Panc1 (cell line): ENCODE measurements at regions not wholly inside any gene's neighbourhood (a gene's known extent, or its start where the extent isn't known, plus 50 kb on each side); places are given as distances from the start of the nearest gene placed in this dataset.

Experiments used
- ATAC-seq: fragments of 200-7000 bp; cut with Tn5 transposase; 2 replicates; pipeline ENCODE4 v1.9.1; 2020; ENCODE audit warnings: mild to moderate bottlenecking, moderate library complexity
- BruUV-seq: library from RNA; stranded (reverse); fragments of 400-500 nt; replicated peaks from 2 replicates; lab custom pipeline; 2021; lab: Mats Ljungman, UMichigan
- CTCF ChIA-PET: fragments of 300-600 bp; sonication (Branson Sonifier 250); formaldehyde crosslinking; loops from one replicate; lab custom pipeline; 2022; ENCODE audit warnings: antibody characterized with exemption; lab: Charles Lee
- POLR2A ChIA-PET: fragments of 300-600 bp; sonication (Branson Sonifier 250); formaldehyde crosslinking; loops from one replicate; lab custom pipeline; 2022; ENCODE audit warnings: antibody characterized with exemption; lab: Charles Lee
- DNase-seq: peaks from one replicate; pipeline ENCODE4 v3.0.0-alpha.2; 2010; ENCODE audit warnings: low read depth, low spot score
- H3K27ac ChIP-seq: 2 replicates; pipeline ENCODE4 v1.5.1; 2011; ENCODE audit warnings: mild to moderate bottlenecking, low read length, inconsistent platforms
- H3K27me3 ChIP-seq: fragments of 200-500 bp; sonication (Bioruptor generic); 2 replicates; pipeline ENCODE4 v1.6.0; 2014; ENCODE audit warnings: low read length, inconsistent platforms; ENCODE audit not compliant: control insufficient read depth, insufficient read depth
- H3K36me3 ChIP-seq: fragments of 200-500 bp; sonication (Bioruptor generic); 2 replicates; pipeline ENCODE4 v1.5.1; 2014; ENCODE audit warnings: inconsistent platforms, mild to moderate bottlenecking, low read length, moderate library complexity; ENCODE audit not compliant: control insufficient read depth, insufficient read depth
- H3K4me1 ChIP-seq: 2 replicates; pipeline ENCODE4 v1.5.1; 2011; ENCODE audit warnings: inconsistent platforms, mild to moderate bottlenecking, low read length, moderate library complexity; ENCODE audit not compliant: control insufficient read depth, insufficient read depth
- H3K4me3 ChIP-seq, 2 experiments: 2 replicates each; pipeline ENCODE4 v1.5.1; 2011 to 2012; ENCODE audit warnings: low read depth in 2 of 2, low read length in 2 of 2, mild to moderate bottlenecking in 2 of 2, inconsistent platforms in 1 of 2, moderate library complexity in 1 of 2
- H3K9me3 ChIP-seq: fragments of 200-500 bp; sonication (Bioruptor generic); 2 replicates; pipeline ENCODE4 v1.5.1; 2014; ENCODE audit warnings: low read depth, mild to moderate bottlenecking, inconsistent platforms, low read length, moderate library complexity; ENCODE audit not compliant: control insufficient read depth, insufficient read depth
- POLR2AphosphoS5 ChIP-seq: IDR thresholded peaks from 2 replicates; pipeline ENCODE4 v1.6.1; 2012; ENCODE audit warnings: mild to moderate bottlenecking, low read depth, low read length, moderate library complexity
- SIN3A ChIP-seq: IDR thresholded peaks from 2 replicates; pipeline ENCODE4 v1.6.1; 2012; ENCODE audit warnings: low read depth, mild to moderate bottlenecking, low read length, moderate library complexity, borderline replicate concordance; ENCODE audit not compliant: insufficient read depth
- TCF7L2 ChIP-seq: IDR thresholded peaks from 2 replicates; pipeline ENCODE4 v1.6.1; 2011; ENCODE audit warnings: mild to moderate bottlenecking, low read depth, low read length, inconsistent platforms
- in situ Hi-C: cut with HindIII; loops from 2 replicates; pipeline ENCODE4 v1.10.0; 2016; ENCODE audit warnings: low sequenced_read_pairs, low pct_unique_long_range_greater_than_20kb
- intact Hi-C: fragments of 100-400 bp; cut with micrococcal nuclease; formaldehyde crosslinking; loops from one replicate; pipeline ENCODE4 v1.10.0; 2022; ENCODE audit not compliant: unreplicated experiment
- TF ChIP-seq, protein P1 (sequence below), 2 experiments: IDR thresholded peaks; 2 replicates each; pipeline ENCODE4 v1.6.1; 2011 to 2012; ENCODE audit warnings: low read depth in 2 of 2, control low read depth in 1 of 2, low read length in 1 of 2, mild to moderate bottlenecking in 1 of 2, moderate library complexity in 1 of 2; ENCODE audit not compliant: insufficient read depth in 1 of 2
- TF ChIP-seq, protein P2 (sequence below): fragments of 450-650 bp; IDR thresholded peaks from 2 replicates; pipeline ENCODE4 v1.5.1; 2017; ENCODE audit warnings: mild to moderate bottlenecking

DNA sequence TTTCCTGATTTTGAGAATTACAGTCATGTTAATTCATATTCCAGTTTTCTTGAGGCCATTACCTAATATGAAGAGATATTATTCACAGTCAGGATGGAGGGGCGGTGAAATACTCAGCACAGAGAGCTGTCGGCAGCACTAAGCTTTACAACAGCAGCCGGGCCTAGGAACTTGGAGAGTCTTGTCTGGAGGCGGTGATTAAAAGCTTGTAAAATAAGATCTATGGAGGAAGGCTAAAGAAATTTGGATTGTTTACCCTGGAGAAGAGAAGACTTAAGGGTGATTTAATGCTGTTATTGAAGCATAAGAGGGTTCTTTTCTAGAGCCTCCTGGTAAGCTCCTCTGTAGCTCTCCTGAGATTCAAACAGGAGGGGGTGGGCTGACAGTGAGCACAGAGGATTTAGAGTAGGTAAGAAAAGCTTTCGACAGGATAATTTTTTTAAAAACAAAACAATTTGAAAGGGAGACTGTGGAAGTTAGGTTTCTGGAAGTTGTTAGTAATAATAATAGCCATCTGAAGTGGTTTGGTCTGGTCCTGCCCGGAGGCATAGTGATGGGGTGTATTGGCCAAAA, 406.3 kb upstream of the ADAMTSL1 start:
- no TSS peak for BruUV-seq
- Histone ChIP-seq H3K27ac (no peak overlapping the region), H3K4me3 (no peak overlapping the region), H3K36me3 (no peaks in the 10 kb centered on the region), H3K9me3 (no peaks in the 10 kb centered on the region), H3K4me1 (no peaks in the 10 kb centered on the region), H3K27me3 (no peaks in the 10 kb centered on the region)
- no peak for DNase-seq
- intact Hi-C loops = no loop called here
- no peak for TF ChIP-seq TCF7L2
- TF ChIP-seq SIN3A = no peak
- TF ChIP-seq, protein P1, sequence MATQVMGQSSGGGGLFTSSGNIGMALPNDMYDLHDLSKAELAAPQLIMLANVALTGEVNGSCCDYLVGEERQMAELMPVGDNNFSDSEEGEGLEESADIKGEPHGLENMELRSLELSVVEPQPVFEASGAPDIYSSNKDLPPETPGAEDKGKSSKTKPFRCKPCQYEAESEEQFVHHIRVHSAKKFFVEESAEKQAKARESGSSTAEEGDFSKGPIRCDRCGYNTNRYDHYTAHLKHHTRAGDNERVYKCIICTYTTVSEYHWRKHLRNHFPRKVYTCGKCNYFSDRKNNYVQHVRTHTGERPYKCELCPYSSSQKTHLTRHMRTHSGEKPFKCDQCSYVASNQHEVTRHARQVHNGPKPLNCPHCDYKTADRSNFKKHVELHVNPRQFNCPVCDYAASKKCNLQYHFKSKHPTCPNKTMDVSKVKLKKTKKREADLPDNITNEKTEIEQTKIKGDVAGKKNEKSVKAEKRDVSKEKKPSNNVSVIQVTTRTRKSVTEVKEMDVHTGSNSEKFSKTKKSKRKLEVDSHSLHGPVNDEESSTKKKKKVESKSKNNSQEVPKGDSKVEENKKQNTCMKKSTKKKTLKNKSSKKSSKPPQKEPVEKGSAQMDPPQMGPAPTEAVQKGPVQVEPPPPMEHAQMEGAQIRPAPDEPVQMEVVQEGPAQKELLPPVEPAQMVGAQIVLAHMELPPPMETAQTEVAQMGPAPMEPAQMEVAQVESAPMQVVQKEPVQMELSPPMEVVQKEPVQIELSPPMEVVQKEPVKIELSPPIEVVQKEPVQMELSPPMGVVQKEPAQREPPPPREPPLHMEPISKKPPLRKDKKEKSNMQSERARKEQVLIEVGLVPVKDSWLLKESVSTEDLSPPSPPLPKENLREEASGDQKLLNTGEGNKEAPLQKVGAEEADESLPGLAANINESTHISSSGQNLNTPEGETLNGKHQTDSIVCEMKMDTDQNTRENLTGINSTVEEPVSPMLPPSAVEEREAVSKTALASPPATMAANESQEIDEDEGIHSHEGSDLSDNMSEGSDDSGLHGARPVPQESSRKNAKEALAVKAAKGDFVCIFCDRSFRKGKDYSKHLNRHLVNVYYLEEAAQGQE (IDR thresholded peaks at IDR 0.05; ENCODE audit: insufficient read depth in 1 of 2, low read depth in 2 of 2, low read length in 1 of 2) = no peak
- no peak for TF ChIP-seq POLR2AphosphoS5
- TF ChIP-seq, protein P2, sequence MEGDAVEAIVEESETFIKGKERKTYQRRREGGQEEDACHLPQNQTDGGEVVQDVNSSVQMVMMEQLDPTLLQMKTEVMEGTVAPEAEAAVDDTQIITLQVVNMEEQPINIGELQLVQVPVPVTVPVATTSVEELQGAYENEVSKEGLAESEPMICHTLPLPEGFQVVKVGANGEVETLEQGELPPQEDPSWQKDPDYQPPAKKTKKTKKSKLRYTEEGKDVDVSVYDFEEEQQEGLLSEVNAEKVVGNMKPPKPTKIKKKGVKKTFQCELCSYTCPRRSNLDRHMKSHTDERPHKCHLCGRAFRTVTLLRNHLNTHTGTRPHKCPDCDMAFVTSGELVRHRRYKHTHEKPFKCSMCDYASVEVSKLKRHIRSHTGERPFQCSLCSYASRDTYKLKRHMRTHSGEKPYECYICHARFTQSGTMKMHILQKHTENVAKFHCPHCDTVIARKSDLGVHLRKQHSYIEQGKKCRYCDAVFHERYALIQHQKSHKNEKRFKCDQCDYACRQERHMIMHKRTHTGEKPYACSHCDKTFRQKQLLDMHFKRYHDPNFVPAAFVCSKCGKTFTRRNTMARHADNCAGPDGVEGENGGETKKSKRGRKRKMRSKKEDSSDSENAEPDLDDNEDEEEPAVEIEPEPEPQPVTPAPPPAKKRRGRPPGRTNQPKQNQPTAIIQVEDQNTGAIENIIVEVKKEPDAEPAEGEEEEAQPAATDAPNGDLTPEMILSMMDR = no peak
- POLR2A ChIA-PET = no interaction called here
- CTCF ChIA-PET = no interaction called here
- in situ Hi-C loops = no loop called here
- ATAC-seq = no peak

DNA sequence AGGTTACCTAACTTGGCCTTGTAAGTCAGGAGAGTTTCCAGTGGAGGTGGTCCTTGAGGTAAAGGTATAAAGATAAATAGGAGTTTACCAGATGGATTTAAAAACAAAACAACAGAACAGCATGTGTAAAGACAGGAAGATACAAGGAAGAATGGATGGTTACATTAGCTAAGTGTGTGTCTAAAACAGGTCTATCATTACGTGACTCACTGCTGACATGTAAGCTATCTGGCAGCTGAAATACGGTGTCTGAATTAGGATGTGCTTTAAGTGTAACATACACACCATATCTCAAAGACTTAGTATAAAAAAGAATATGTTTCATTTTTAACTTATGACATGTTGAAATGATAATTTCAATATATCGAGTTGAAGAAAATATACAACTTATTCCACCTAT, 405.1 kb upstream of the ADAMTSL1 start:
- H3K36me3 ChIP-seq = no peaks in the 10 kb centered on the region
- no peak for ATAC-seq

More for the DNA sequence above, 405.1 kb upstream of the ADAMTSL1 start:
- ChIA-PET CTCF (no interaction called here), POLR2A (no interaction called here)
- Histone ChIP-seq H3K9me3 (no peaks in the 10 kb centered on the region), H3K4me3 (no peak overlapping the region), H3K27me3 (no peaks in the 10 kb centered on the region), H3K4me1 (no peaks in the 10 kb centered on the region), H3K27ac (no peak overlapping the region)
- TF ChIP-seq TCF7L2 (no peak), POLR2AphosphoS5 (no peak), SIN3A (no peak)
- TF ChIP-seq, protein P2 = no peak
- TF ChIP-seq, protein P1 (IDR thresholded peaks at IDR 0.05; ENCODE audit: insufficient read depth in 1 of 2, low read depth in 2 of 2, low read length in 1 of 2) = no peak
- intact Hi-C loops = no loop called here
- no peak for DNase-seq
- BruUV-seq = no TSS peak
- in situ Hi-C loops = no loop called here
